ENCODE measurements at regions not wholly inside any gene's neighbourhood (a gene's known extent, or its start where the extent isn't known, plus 50 kb on each side); places are given as distances from the start of the nearest gene placed in this dataset.

- TF ChIP-seq CTCF (IDR thresholded peaks at IDR 0.05) (no peak), POLR2A (IDR thresholded peaks at IDR 0.05) (no peak)
Observed at GRCh38 chr2:75289771-75290170, 90.5 kb upstream of the TACR1 start.
